Fibroblast of lung (primary cell): ENCODE measurements at regions not wholly inside any gene's neighbourhood (a gene's known extent, or its start where the extent isn't known, plus 50 kb on each side); places are given as distances from the start of the nearest gene placed in this dataset.

Source experiments
- DNase-seq, 2 donors: peaks; one replicate each; pipeline versions ENCODE4 v3.0.0 to v3.0.0-alpha.2; 2010; ENCODE audit warnings: low read depth in 2 of 2
- H2AFZ ChIP-seq: 2 replicates; pipeline ENCODE4 v1.5.1; 2012; ENCODE audit warnings: low read length, control low read depth, inconsistent platforms
- H3K27ac ChIP-seq: 2 replicates; pipeline ENCODE4 v1.5.1; 2011; ENCODE audit warnings: low read length, control low read depth; ENCODE audit not compliant: insufficient read depth
- H3K27me3 ChIP-seq: 2 replicates; pipeline ENCODE4 v1.5.1; 2011; ENCODE audit warnings: mild to moderate bottlenecking, low read length; ENCODE audit not compliant: control insufficient read depth, insufficient read depth
- H3K36me3 ChIP-seq: 2 replicates; pipeline ENCODE4 v1.5.1; 2011; ENCODE audit warnings: low read length; ENCODE audit not compliant: control insufficient read depth, insufficient read depth
- H3K4me1 ChIP-seq: 2 replicates; pipeline ENCODE4 v1.5.1; 2011; ENCODE audit warnings: low read length; ENCODE audit not compliant: control insufficient read depth, insufficient read depth; ENCODE audit errors: extremely low read depth
- H3K4me2 ChIP-seq: 2 replicates; pipeline ENCODE4 v1.5.1; 2011; ENCODE audit warnings: low read length, control low read depth; ENCODE audit not compliant: insufficient read depth; ENCODE audit errors: extremely low read depth
- H3K4me3 ChIP-seq, 4 experiments: fragments of 200-600 bp in 1 of 4; sonication (generic) in 1 of 4; replicated peaks in 1 of 4; 2 replicates each; pipeline ENCODE4 v1.5.1; 2011 to 2016; ENCODE audit warnings: low read length in 4 of 4, low read depth in 3 of 4, mild to moderate bottlenecking in 3 of 4, control low read depth in 2 of 4, inconsistent platforms in 1 of 4, mixed read lengths in 1 of 4; ENCODE audit not compliant: insufficient read depth in 1 of 4; ENCODE audit errors: control extremely low read depth in 1 of 4
- H3K79me2 ChIP-seq: 2 replicates; pipeline ENCODE4 v1.5.1; 2012; ENCODE audit warnings: mild to moderate bottlenecking, low read length, inconsistent platforms; ENCODE audit not compliant: control insufficient read depth, insufficient read depth
- H3K9ac ChIP-seq: 2 replicates; pipeline ENCODE4 v1.5.1; 2011; ENCODE audit warnings: mild to moderate bottlenecking, low read length, control low read depth; ENCODE audit not compliant: insufficient read depth
- H3K9me3 ChIP-seq: 2 replicates; pipeline ENCODE4 v1.5.1; 2012; ENCODE audit warnings: low read depth, low read length; ENCODE audit not compliant: control insufficient read depth, insufficient read depth
- H4K20me1 ChIP-seq: 2 replicates; pipeline ENCODE4 v1.5.1; 2011; ENCODE audit warnings: low read length; ENCODE audit not compliant: control insufficient read depth, insufficient read depth; ENCODE audit errors: extremely low read depth
- EZH2 ChIP-seq: IDR thresholded peaks from 2 replicates; pipeline ENCODE4 v1.5.1; 2012; ENCODE audit warnings: low read length, control low read depth, mild to moderate bottlenecking; ENCODE audit errors: missing control alignments
- TF ChIP-seq, protein P1 (sequence below), 2 donors: IDR thresholded peaks in 1 of 2; conservative IDR thresholded peaks in 1 of 2; 1 replicate in 1 of 2; 2 replicates in 1 of 2; pipeline ENCODE4 v1.5.1; 2011 to 2012; ENCODE audit warnings: low read length in 2 of 2, control low read depth in 1 of 2, inconsistent platforms in 1 of 2, low read depth in 1 of 2, mild to moderate bottlenecking in 1 of 2

DNA sequence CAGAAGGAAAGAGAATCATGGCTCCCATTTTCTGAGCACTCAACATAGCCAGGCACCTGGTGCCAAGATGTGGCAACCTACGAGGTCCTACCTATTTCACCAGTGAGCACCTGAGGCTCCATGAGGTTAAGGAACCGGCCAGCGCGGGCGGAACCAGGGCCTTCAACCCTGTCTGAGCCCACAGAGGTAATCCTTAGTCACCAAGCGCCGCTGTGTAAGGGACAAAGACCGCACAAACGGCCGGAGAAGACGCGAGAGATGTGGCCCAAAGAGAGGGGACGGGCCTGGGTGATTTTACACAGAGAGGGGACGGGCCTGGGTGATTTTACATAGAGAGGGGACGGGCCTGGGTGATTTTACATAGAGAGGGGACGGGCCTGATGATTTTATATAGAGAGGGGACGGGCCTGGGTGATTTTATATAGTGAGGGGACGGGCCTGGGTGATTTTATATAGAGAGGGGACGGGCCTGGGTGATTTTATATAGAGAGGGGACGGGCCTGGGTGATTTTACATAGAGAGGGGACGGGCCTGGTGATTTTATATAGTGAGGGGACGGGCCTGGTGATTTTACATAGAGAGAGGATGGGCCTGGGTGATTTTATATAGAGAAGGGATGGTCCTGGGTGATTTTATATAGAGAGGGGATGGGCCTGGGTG is 114.2 kb downstream of the SMIM20 start:
- no peak overlapping the region for H3K27ac ChIP-seq
- H3K4me1 ChIP-seq = peaks cover 17% of the 10 kb centered on the region
- TF ChIP-seq EZH2 = no peak
- H3K4me2 ChIP-seq = no peak overlapping the region
- H4K20me1 ChIP-seq = no peaks in the 10 kb centered on the region
- H3K36me3 ChIP-seq = no peaks in the 10 kb centered on the region
- H3K27me3 ChIP-seq = no peaks in the 10 kb centered on the region
- no peak overlapping the region for H2AFZ ChIP-seq
- no peaks in the 10 kb centered on the region for H3K79me2 ChIP-seq
- DNase-seq = no peak
- H3K9ac ChIP-seq = no peak overlapping the region
- no peaks in the 10 kb centered on the region for H3K9me3 ChIP-seq
- no peak overlapping the region for H3K4me3 ChIP-seq

DNA sequence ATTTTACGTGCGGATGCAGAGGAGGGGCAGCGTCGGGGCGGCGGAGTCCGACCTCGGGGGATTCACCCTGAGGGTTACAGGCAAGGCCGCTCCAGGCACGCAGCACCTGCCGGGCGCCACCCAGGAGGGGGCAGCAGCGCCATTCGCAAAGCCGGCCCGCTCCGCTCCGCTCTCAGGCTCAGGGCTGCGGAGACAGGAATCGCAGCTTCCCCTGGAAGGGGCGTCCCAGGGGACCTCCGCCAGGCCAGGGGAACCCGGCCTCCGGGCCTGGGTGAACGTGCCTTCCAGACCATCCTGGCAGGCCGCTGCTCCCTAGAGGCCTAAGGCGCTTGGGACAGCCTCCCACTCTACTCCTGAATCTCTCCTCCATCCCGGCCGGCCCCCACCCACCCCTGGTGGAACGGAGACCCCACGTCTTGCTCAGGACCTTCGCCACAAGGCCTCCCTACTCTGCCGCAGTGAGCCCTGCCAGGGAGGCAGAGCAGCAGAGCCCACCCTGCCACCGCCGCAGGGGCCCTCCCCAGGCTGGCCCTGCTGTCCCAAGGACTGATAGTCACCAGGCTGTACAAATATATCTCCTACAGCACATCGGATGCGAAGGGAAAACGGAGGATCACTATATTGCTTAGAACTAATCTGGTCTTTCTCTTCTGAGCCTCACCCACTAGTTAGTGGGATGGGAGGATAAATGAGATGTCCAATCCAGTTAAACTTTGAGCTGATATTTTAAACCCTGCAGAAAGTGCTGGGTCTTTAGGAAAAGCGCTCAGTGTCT is 115.0 kb downstream of the SMIM20 start:
- Histone ChIP-seq H3K4me3 (no peak overlapping the region), H4K20me1 (no peaks in the 10 kb centered on the region), H3K79me2 (no peaks in the 10 kb centered on the region), H3K36me3 (no peaks in the 10 kb centered on the region), H3K9ac (no peak overlapping the region), H3K27me3 (no peaks in the 10 kb centered on the region), H3K27ac (no peak overlapping the region), H3K4me1 (peaks cover 17% of the 10 kb centered on the region), H3K9me3 (no peaks in the 10 kb centered on the region), H2AFZ (no peak overlapping the region), H3K4me2 (no peak overlapping the region)
- TF ChIP-seq, protein P1, sequence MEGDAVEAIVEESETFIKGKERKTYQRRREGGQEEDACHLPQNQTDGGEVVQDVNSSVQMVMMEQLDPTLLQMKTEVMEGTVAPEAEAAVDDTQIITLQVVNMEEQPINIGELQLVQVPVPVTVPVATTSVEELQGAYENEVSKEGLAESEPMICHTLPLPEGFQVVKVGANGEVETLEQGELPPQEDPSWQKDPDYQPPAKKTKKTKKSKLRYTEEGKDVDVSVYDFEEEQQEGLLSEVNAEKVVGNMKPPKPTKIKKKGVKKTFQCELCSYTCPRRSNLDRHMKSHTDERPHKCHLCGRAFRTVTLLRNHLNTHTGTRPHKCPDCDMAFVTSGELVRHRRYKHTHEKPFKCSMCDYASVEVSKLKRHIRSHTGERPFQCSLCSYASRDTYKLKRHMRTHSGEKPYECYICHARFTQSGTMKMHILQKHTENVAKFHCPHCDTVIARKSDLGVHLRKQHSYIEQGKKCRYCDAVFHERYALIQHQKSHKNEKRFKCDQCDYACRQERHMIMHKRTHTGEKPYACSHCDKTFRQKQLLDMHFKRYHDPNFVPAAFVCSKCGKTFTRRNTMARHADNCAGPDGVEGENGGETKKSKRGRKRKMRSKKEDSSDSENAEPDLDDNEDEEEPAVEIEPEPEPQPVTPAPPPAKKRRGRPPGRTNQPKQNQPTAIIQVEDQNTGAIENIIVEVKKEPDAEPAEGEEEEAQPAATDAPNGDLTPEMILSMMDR (conservative IDR thresholded peaks at IDR 0.05 in 1 of 2, IDR thresholded peaks at IDR 0.05 in 1 of 2; ENCODE audit: low read depth in 1 of 2, low read length in 2 of 2) = peak; percentile 79 to 85
- no peak for TF ChIP-seq EZH2
- DNase-seq = peak; percentile 57 to 72

DNA sequence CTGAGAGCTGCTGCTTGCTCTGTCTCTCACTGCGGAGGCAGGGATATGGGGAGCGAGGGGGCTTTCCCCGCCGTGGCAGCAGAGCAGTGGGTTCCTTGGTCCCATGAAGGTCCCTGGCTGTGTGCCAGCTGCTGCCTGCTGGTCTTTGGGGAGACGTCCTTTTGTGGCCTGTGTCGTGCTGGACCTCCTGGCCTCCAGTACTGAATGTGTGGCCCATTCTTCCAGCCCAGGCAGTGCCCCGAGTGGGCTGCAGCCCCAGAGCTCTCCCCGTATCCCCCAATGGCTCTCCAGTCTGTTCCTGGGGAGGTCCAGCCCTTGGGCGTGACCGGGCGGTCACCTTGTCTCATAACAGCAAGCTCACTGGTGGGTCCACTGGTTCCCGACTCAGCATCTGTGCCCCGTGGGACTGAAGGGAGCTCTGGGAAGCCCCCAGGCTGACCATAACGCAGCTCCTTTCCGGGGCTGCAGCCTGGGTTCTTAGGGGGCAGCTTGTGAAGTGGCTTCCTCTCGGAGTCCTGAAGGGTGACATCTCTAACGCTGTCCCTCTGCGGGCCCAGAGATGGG is 115.6 kb downstream of the SMIM20 start:
- Histone ChIP-seq H4K20me1 (no peaks in the 10 kb centered on the region), H3K27ac (no peak overlapping the region), H3K79me2 (no peaks in the 10 kb centered on the region), H2AFZ (no peak overlapping the region), H3K4me2 (no peak overlapping the region), H3K9ac (no peak overlapping the region), H3K27me3 (no peaks in the 10 kb centered on the region), H3K4me3 (no peak overlapping the region), H3K4me1 (peaks cover 17% of the 10 kb centered on the region), H3K36me3 (no peaks in the 10 kb centered on the region), H3K9me3 (no peaks in the 10 kb centered on the region)
- TF ChIP-seq, protein P1 (conservative IDR thresholded peaks at IDR 0.05 in 1 of 2, IDR thresholded peaks at IDR 0.05 in 1 of 2; ENCODE audit: low read depth in 1 of 2, low read length in 2 of 2) = no peak
- no peak for TF ChIP-seq EZH2
- no peak for DNase-seq
